OCI-LY1 (cell line): ENCODE measurements at regions not wholly inside any gene's neighbourhood (a gene's known extent, or its start where the extent isn't known, plus 50 kb on each side); places are given as distances from the start of the nearest gene placed in this dataset.

Experiments used
- EZH2 ChIP-seq: fragments of 200-600 bp; sonication (generic), shearing (Covaris generic); IDR thresholded peaks from 2 replicates; pipeline ENCODE4 v1.8.0; 2017; ENCODE audit warnings: borderline replicate concordance, mixed run types, mild to moderate bottlenecking, antibody characterized with exemption, low read length, moderate library complexity, mixed read lengths
- TF ChIP-seq, protein P1 (sequence below): fragments of 200-600 bp; sonication (generic), shearing (Covaris generic); IDR thresholded peaks from 2 replicates; pipeline ENCODE4 v1.5.1; 2017; ENCODE audit warnings: mild to moderate bottlenecking, antibody characterized with exemption, low read length, moderate library complexity, mixed read lengths

DNA sequence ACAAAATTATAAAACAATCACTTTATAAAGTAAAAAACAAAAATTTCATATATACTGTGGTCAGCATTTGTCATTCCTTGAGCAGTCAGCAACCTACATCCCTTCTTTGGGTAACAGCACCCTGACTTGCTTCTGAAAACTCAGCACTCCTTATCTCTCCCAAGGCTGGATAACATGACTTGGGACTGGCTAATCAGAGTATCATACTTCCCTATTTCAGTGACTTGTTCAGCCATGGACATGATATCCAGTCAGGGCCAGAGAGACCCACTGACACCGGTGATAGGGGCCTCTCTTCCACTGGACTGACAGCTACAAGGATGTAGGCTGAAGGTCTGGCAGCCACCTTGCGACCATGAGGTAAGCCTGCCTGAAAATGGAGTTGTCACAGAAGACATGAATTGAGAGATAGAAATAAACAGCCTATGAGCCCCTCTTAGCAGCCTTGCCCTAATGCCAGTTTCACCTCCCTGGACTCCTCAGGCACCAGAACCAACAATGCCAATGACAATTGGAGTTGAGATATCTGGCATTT is 84.4 kb upstream of the NEBL start:
- TF ChIP-seq, protein P1, sequence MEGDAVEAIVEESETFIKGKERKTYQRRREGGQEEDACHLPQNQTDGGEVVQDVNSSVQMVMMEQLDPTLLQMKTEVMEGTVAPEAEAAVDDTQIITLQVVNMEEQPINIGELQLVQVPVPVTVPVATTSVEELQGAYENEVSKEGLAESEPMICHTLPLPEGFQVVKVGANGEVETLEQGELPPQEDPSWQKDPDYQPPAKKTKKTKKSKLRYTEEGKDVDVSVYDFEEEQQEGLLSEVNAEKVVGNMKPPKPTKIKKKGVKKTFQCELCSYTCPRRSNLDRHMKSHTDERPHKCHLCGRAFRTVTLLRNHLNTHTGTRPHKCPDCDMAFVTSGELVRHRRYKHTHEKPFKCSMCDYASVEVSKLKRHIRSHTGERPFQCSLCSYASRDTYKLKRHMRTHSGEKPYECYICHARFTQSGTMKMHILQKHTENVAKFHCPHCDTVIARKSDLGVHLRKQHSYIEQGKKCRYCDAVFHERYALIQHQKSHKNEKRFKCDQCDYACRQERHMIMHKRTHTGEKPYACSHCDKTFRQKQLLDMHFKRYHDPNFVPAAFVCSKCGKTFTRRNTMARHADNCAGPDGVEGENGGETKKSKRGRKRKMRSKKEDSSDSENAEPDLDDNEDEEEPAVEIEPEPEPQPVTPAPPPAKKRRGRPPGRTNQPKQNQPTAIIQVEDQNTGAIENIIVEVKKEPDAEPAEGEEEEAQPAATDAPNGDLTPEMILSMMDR: no peak
- TF ChIP-seq EZH2: no peak
